ENCODE measurements at regions not wholly inside any gene's neighbourhood (a gene's known extent, or its start where the extent isn't known, plus 50 kb on each side); places are given as distances from the start of the nearest gene placed in this dataset.

GRCh38 chr21:35509001-35509704 lies 460.1 kb upstream of the RUNX1 start:
- no peak for DNase-seq (ENCODE audit: low spot score)
- no peak for TF ChIP-seq CTCF (IDR thresholded peaks at IDR 0.05; ENCODE audit: extremely low read depth, missing control alignments)

GRCh38 chr21:35508139-35508888 lies 459.2 kb upstream of the RUNX1 start:
- TF ChIP-seq CTCF (IDR thresholded peaks at IDR 0.05; ENCODE audit: extremely low read depth, missing control alignments) = no peak
- DNase-seq (ENCODE audit: low spot score) = no peak

DNA sequence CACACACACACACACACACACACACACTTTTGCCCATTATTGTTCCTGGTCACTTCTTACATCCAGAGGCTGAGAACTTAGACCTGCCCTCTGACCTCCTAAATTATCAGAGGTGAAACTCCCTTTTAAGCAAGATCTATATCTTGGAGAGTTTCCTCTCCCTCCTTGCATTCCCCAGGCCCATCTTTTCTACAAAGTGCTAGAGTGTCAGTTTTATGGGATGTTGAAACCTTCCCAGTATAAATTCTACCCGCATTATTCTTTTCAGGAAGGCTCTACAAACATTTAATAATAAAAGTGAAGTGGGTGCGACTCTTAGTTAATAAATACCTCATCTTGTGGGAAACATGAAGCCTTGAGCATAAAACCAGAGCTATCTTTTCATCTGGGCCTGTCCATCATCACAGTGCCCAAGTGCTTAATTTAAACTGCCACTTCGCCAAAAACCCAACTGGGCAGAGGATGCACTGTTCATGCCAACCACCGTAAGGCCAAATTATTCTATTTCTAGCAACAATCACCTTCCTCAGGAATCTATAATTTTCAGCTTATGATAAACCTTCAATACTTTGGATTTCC lies 458.2 kb upstream of the RUNX1 start:
- no peak for DNase-seq (ENCODE audit: low spot score)
- no peak for TF ChIP-seq CTCF (IDR thresholded peaks at IDR 0.05; ENCODE audit: extremely low read depth, missing control alignments)

- TF ChIP-seq CTCF (IDR thresholded peaks at IDR 0.05; ENCODE audit: extremely low read depth, missing control alignments) = no peak
- DNase-seq (ENCODE audit: low spot score) = no peak
These were observed 457.7 kb upstream of the RUNX1 start for GRCh38 chr21:35506771-35507170.

GRCh38 chr21:35506352-35506751 lies 457.2 kb upstream of the RUNX1 start:
- TF ChIP-seq CTCF (IDR thresholded peaks at IDR 0.05; ENCODE audit: extremely low read depth, missing control alignments) = no peak
- no peak for DNase-seq (ENCODE audit: low spot score)

DNA sequence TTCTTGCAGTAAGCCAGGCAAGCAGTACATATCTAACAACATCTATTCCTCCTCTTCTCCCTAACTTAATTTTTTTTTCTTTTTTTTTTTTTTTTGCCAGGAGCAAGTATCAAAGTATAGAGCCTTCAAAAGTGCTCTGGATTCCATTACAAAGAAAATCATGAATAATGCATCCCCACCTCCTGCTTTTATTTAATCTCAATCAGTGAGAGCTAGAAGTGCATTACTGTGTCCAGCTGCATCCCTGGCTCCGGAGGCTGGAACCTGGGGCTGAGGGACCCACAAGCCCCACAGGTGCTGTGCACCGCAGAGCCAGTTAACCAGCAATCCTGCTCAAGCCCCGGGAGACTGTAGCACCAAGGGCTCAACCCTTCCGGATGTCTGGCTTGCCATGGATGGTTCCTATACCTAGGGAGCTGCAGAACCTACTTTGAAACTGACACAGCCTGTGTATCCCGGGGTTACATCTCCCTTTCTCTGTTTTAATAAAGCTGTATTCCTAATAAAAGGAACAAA lies 455.9 kb upstream of the RUNX1 start:
- DNase-seq (ENCODE audit: low spot score) = no peak
- no peak for TF ChIP-seq CTCF (IDR thresholded peaks at IDR 0.05; ENCODE audit: extremely low read depth, missing control alignments)

- DNase-seq (ENCODE audit: low spot score) = no peak
- no peak for TF ChIP-seq CTCF (IDR thresholded peaks at IDR 0.05; ENCODE audit: extremely low read depth, missing control alignments)
These were observed 455.2 kb upstream of the RUNX1 start for GRCh38 chr21:35504277-35504676.
